Daoy (cell line): ENCODE measurements at regions not wholly inside any gene's neighbourhood (a gene's known extent, or its start where the extent isn't known, plus 50 kb on each side); places are given as distances from the start of the nearest gene placed in this dataset.

ENCODE experiments used
- DNase-seq: peaks from one replicate; pipeline ENCODE4 v3.0.0-alpha.2; 2015; ENCODE audit warnings: low read depth

DNA sequence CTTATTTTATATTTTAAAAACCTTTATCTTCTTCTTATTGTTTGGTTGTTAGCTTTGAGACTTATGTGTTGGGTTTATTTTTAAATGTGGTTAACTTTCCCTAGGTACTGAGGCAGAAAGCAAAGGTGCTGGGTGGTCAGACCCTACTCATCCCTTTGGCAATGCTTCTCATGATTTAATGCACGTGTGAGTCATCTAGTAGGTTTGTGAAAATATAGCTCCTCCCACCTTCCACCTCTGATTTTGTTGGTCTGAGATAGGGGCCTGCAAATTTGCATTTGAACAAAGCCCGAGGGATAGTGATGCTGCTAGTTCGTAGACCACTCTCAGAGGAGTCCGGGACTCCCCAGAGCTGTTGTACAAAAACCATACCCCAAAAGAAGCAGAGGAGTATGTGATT is 771.3 kb upstream of the ARGLU1 start:
- DNase-seq = peak; percentile 45

DNA sequence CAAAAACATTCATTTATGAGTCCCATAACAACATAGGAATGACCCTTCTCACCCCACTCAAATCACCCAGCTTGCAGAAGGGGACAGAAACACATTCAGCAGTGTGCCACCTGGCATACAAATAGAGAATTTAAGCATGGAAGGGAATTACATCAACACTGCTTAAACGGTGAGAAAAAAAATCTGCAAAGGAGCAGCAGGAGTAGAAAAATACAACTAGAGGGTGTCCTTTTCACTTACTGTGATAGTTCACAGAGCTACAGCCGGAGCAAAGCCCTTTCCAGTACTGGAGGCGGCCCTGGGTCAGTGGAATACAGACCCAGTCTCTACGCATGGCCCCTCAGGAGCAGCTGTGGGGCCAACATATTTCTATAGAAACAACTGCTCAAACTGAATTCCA is 764.3 kb upstream of the ARGLU1 start:
- no peak for DNase-seq

DNA sequence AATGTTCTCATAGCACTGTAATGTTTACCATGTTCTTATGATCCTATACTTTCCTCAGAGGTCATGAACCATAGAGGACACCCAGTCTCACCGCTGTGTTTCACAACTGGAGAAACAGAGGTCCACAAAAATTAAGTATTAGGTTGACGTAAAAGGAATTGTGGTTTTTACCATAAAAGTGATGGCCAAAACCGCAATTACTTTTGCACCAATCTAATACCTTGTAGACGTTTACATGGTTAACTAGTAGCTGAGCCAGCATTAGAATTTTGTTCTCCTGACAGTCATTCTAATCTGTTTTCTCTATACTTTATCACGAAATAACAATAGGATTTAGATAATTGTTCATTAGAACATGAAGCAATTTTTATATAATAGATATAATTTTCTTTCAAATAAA is 763.4 kb upstream of the ARGLU1 start:
- DNase-seq = no peak

DNA sequence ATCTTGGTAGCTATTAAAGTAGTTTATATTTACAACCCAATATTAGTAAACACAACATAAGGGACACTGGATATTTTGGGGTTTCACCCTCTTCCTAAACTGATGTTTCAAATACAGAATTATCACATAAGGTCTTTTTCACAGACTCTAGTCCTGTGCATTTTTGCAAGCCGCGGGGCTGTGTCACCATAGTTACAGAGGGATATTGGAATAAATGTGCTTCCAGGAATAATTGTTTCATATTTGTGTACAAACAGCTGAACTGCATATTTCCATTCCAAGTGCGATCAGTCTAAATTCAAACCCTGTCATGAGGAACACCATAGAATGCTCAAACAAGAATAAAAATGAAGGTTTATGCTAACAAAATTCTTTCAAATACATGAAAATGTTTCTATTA is 762.5 kb upstream of the ARGLU1 start:
- DNase-seq = no peak

DNA sequence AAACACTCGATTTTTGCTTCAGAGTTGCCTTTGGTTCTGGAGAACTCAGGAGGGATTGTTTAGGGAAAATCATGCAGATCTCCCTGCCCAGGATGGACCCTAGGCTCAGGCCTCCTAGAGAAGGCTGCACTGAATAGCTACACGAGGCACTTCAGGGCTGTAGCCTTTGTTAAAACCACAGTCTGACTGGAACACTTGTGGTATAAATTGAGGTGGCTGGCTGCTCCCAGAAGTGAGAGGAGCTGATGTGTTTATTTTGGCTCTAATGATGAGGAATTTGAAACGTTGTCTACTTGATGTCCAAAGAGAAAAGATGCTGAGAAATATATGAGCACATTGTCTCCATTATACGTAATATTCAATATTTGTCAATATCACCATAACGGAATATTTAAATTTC is 762.1 kb upstream of the ARGLU1 start:
- peak; percentile 10 for DNase-seq

DNA sequence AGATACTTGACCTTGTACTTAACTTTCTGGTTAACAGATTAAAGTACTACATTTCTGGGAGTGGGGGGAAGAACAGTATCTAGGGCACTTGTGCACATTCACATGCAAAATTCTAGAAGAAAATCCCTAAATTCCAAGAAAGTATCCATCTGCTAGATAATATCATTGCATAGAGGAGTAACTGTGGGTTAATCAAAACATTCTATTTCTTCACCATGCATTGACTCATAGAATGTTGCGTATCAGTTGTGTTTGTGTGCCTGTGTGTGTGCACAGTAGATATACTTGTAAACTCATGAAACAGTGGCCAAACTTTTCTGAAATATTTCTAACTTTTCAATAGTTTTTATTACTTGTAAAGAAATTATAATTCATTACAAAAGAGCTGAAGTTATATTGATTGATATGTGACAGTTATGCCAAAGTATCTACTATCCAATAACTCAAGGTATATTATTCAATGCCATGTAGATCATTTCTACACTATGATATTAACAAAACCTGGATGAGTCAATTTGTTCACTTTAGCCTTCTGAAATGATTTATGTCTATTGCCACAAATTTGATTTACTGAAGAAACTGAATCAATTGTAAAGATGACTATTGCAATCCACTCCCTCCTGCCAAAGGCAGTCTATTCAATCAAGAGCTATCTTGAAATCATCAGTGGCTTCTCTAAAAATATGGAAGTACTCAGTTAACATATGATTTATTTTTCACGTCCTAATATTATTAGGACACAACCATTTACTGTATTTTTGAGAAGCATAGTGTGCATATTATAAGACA is 756.7 kb upstream of the ARGLU1 start:
- DNase-seq = no peak

DNA sequence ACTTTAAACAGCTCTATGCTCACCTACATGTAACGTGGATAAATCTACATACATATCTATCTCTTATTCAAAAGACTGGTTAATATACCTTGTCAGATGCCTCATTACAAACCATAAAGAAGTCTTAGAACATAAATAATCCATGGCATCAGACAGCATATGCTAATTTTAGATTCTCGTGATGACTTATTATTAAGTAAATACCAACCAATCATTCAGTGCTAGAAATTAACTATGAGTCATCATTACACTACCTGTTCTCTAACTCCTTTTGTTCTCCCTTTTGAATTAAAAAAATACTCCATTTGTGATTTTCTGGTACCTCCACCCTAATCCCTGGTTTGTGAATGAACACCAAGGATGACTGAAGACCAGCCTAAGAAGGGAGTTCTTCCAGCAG is 754.3 kb upstream of the ARGLU1 start:
- no peak for DNase-seq

DNA sequence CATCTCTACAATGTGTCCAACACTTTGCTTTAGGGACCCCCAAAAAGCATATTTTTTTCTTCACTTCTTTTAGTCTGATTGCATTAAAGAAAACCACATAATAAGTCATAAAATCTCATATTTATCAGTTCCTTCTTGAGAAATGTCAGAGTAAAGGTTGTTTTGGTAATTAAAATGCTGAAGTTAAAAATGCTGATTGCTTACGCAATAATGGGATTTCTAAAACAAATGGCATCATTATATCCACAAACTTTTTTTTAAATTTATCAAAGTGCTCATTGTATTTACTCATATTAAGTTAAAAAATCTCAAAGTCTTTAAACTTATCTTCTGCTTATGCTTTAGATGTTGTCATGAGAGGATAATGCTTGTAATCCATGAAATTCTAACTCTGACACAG is 737.2 kb upstream of the ARGLU1 start:
- no peak for DNase-seq

DNA sequence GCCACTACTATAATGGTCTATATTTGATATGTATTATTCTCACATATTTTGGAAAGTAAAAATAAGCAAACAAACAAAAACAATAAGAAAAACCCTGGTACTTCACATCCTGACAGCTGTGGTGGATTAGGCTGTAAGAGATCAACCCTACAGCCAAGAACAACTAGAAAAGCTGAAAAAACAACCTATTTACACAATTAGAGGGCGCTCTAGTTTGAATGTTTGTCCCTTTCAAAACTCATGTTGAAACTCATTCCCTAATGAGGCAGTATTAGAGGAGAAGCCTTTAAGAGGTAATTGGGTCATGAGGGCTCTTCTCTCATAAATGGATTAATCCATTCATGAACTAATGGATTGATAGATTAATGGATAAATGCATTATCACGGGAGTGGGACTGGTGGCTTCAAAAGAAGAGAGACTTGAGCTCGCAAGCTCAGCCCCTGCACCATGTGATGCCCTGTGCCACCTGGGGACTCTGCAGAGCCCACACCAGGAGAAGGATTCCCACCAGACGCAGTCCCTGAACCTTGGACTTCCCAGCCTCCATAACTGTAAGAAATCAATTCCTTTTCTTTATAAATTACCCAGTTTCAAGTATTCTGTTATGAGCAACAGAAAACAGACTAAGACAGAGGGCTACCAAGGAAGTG is 733.9 kb upstream of the ARGLU1 start:
- DNase-seq = no peak

DNA sequence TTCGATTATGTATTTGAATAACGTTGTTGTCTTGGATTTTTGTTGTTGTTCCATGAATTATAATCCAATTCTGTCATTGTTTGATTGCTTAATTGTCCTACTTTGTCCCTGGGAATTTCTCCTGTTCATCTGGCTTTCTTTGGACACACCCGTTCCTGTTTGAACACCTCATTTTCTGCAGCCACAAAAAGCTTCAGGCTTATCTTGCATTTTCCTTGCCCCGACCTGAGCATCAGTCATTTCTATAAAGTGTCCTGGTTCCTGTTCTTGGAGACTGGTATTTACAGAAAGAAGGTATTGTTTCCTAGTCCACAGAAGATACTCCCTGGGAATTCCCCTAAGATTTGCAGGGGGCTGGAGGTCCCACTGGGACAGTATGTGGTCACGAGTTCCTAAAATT is 731.8 kb upstream of the ARGLU1 start:
- peak; percentile 18 for DNase-seq

DNA sequence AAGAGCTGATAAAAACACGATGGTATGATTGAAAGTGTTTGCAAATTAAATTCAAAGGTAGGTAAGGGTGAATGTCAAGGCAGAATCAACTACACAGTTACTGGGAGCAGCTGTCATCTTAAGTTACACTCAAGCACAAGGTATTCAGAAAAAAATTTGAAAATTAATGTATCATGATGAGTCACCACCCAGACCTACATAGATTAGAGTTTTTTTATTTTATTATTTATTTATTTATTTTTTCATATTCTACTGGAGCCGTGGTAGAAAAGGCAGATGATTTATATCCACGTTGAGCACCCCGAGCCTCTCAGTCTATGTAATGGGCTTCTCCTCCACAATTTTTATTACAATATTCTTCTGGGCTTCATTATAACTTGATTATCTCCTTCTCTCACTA is 728.9 kb upstream of the ARGLU1 start:
- DNase-seq = peak; percentile 7

DNA sequence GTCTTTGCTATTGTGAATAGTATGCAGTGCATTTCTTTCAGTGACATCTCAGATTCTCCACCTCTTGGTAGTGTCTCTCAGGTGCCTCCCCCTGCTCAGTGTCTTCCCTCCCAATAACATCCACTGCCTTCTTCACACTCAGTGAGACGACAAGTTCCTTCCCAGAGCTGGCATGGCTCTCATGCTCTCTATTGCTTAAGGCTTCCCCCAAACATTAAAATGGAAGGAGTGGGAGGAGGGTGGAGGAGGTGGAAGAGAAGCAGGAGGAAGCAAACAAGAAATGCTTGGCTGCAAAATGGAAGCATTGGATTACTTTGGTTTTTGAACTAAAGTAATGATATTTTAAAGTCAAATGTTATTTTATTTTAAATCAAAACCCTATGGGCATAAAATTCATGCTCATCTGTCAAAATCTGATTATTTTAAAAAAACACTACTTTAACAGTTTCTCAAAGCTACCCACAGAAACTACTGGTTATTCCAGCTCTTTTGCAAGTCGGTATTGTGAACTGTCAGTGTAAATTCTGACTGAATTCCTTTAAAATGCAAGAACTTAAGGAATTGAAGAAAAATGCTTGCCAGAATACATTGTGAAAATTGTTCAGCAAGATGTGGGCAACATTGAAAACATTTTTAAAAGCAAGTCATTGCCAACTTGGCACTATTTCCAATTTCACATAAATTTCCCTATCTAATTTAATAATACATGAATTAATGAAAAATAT is 727.6 kb upstream of the ARGLU1 start:
- no peak for DNase-seq

DNA sequence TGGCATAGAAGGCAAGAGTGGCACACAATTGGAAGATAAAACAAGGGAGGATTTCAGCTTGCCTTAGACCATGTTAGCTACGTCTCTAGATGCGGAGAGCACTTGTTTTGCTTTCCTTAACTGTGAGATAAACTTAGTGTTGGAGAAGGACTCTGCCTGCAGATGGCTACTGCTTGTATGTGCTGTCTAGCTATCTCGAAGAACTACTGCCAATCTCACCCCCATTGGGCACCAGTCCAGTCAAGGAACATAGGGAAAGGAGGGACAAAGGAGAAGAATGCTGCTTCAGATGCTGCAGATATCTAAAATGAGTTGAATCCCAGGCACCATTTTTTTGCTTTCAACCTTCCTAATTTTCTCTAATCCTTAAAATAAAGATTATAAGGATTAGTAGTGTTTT is 726.0 kb upstream of the ARGLU1 start:
- DNase-seq = no peak

DNA sequence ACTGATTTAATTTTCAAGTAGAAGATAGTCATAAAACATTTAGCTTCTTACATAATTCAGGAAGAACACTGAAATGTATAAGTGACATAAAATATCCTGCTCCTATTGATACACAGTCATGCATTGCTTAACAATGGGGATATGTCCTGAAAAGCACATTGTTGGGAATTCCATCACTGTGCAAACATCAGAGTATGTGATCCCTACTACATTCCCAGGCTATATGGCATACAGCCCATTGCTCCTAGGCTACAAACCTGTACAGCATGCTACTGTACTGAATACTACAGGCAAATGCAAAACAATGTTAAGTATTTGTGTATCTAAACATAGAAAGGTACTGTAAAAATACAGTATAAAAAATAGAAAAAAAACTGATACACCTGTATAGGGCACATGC is 723.9 kb upstream of the ARGLU1 start:
- DNase-seq = no peak

DNA sequence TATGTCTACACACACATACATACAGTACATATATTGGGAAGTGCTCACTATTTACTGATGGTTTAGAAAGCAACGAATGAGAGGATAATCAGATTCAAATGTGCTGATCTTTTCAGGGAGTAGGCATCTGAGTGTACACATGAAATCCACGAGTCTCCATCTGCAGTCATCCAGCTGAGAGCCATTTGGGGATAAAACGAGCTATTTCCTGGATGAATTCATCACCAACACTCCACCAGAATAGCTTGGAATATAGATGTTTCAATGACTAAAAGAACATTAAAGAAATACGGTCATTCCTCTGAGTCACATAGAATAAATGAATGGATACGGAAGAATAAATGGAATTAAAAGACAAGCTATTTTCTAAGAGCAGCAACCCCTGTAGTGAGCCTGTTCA is 721.6 kb upstream of the ARGLU1 start:
- no peak for DNase-seq

DNA sequence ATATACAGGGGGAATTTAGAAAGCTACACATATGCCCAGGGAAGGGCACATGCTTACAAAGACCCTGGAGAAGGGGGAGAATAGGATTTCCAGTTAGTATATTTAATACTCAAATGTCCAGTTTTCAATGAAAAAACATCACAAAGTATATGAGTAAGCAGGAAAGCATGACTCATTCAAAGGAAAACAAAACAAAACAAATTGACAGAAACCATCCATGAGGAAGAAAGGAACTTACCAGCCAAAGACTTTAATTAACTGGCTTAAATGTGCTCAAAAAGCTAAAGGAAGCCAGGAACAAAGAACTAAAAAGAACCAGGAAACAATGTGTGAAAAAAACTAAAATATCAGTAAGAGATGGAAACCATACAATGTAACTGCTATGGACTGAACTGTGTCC is 716.2 kb upstream of the ARGLU1 start:
- DNase-seq = no peak

DNA sequence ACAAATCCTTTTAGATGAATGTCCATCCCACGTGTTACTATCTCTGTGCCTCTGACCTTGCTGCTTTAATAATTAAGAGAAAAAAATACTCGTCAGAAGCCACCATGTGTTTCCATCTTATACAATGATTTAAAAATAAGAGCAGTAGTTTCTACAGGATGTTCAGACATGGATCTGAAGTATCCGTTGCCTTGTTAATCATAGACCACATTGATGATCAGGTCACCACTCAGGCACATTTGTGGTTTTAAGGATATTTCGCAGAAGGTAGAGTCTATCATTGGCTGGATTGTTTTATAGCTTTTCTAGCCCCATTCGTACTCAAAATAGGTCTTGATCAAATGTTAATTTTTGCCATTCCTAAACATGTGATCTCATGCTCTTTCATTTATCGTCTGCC is 710.0 kb upstream of the ARGLU1 start:
- no peak for DNase-seq

DNA sequence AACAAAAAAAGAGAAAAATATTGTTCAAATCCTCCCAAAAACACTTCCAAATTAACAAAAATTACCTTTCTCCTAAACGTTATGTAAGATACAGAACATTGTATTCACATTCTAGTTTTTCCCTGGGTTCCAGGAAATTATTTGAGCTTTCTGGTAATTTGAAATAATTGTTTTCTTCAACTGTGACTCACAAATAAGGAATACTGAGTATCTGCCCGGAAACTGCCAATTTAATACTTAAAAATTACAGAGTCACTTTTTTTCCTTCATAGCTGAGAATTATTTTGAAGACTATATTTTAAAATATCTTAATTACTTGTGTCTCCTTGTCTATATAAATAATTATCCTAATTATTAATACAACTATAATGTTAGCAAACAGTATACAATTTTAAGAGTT is 709.0 kb upstream of the ARGLU1 start:
- DNase-seq = no peak

DNA sequence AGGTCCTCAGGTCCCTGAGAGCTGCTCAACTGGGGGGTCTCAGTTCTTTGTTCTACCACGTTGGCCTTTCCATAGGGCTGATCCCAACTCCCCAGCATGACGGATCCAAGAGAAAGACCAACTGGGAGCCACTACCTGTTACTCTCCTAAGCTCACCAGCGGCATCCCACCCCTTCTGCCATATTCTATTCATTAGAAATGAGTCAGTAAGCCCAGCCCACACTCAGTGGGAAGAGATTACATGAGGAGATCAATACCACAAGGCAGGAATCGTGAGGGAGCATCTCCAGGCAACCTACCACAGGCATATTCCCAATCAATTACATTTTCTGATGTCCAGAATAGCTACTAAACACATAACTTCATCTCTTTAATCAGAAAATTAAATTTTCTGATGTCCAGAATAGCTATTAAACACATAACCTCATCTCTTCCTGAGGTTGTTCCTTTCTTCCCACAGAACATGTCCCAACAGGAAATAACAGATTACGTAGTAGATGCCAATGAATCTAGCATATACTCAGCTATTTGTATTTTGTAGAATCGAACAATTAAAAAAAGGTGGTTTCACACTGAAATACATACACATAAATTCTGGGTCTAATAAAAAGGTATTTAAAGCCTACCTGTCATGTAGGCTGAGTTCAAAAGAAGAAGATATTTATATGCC is 708.1 kb upstream of the ARGLU1 start:
- DNase-seq = no peak

DNA sequence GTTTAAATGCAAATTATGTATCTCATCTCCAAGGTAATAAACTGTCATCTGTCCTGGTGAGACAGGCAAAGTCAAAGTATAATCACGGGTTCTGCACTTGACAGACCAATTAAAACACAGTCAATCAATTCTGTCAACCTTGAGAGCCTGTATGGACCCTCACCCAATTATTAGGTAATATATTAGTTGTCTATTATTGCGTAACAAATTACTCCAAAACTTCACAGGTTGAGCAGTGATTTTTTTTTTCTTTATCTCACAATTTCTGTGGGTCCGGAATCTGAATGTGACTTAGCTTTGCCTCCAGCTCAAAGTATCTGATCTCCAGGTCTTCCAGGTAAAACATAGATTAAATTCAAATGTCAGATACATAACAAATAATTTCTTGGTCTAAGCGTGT is 707.4 kb upstream of the ARGLU1 start:
- DNase-seq = no peak

DNA sequence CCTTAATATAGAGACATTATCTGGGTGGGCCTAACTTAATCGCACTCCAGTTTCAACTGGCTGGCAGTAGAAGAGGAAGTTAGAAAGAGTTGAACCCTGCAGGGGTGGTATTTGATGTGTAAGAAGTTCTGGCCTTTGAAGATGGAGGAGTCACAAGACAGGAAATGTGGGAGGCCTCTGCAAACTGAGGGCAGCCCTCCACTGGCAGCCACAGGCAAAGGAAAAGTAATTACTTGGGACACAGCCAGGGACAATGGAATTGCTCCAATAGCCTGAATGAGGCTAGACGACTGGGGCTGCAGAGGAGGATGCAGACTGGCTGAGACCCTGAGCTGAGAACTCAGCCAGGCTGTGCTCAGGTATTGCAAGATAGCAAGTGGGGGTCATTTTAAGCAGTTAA is 703.3 kb upstream of the ARGLU1 start:
- peak; percentile 65 for DNase-seq

DNA sequence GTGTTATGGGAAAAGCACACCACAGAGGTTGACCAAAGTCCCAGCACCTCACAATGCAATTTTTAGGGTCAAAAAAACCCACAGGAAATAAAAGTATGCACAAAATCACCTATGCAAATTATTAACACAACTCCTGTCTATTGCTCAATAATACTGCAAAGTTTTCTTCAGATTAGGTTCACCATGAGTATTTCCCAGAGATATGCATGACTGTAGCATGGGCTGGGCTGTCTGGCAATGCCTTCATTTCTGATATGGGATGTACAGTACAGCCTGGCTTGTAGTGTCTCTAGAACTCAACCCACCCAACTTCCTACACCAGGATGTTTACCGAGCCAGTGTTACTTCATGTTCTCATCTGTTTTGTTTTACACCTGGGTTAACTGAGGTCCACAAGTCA is 698.7 kb upstream of the ARGLU1 start:
- DNase-seq = no peak
